ENCODE measurements at regions not wholly inside any gene's neighbourhood (a gene's known extent, or its start where the extent isn't known, plus 50 kb on each side); places are given as distances from the start of the nearest gene placed in this dataset.

DNA sequence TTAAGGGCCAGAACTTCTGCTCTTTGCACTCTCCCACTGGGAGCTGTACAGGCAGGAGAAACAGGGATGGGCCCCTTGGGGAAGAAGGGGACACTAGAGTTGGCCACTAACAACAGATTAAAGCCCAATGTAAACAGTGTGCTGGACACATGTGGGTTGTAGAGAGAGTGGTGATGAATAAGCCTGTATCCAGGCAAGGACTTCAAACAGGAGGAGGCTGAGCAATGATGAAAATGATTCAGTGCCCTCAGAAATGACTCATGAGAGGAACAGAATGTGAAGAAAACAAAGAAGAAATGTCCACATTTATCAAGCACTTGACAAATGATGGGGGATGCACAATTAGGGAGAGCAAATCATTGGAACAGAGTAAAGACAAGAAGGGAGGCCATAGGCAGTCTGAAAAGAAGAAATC, 242.3 kb downstream of the TBX18 start:
- DNase-seq = no peak

- DNase-seq = no peak
Observed at GRCh38 chr6:84521511-84521910, 242.9 kb downstream of the TBX18 start.

DNA sequence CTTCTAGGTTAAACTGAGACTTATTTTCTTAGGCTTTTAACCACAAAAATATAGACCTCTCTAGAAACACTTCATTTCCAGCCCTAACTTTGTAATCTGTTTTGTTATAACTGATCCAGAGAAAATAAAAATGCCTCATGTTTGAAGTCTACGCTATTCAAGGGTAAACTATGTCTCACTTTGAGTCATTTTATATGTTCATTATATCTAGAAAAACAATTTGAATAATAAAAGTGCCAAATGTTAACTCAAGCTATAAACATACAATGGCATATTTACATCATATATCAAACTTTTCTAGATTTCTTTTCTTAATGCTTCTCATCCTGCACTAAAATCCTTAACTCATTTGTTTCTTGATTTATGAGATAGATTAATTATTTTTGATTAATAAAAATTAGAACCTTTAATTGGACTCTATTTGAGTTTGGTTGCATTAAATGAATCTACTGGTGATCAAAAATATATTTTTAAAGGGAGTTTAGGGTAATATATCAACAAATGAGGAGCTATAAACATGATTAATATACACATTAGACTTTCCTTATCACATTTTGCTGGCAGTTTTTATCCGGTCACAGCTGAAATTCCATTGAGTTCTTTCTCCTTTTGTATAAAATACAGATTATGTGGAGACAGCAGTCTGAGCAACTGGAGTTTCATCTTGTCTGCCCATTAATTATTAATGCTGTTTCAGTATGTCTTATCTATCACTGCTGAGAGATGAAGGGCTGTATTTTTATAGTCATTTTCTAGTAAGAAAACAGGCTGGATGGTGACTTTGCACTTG, 246.5 kb downstream of the TBX18 start:
- DNase-seq = no peak

DNA sequence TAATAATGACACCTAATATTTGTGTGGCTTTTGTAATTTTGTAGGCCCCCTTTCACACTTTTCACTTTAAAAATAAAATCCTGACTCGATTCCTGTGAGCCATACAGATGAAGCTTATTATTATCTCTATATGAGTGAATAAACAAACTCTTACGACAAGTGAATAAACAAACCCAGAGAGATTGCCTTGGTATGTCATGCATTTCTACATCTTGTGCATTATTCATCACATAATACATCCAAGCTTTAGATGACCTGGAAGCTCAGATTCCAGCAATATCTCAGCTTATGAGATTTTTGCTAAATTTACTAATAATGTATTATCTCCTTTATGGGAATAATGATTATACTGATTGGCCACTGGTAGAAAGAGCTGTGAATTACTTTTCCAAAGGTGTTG, 248.2 kb downstream of the TBX18 start:
- DNase-seq = no peak

DNA sequence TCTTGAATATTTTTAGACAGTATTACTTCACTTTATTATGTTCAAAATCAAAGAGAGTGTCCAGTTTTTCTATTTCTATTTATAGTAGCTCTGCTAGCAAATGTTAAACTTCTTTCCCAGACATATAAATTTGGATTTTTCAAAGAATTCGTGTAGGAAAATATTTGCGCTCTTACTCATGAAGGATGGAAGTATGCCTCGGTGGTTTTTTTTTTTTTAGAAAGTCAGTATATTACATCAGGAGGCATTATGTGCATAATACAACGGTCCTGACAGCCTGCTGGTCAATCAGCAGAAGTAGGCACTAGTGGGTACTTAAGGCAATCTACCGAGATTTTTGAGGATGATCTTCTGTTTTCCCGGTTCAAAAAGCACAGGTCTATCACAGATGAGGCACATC, 249.3 kb downstream of the TBX18 start:
- no peak for DNase-seq

- DNase-seq = no peak
Observed at GRCh38 chr6:84514089-84514971, 250.1 kb downstream of the TBX18 start.

GRCh38 chr6:84512391-84512790, 252.0 kb downstream of the TBX18 start:
- no peak for DNase-seq

DNA sequence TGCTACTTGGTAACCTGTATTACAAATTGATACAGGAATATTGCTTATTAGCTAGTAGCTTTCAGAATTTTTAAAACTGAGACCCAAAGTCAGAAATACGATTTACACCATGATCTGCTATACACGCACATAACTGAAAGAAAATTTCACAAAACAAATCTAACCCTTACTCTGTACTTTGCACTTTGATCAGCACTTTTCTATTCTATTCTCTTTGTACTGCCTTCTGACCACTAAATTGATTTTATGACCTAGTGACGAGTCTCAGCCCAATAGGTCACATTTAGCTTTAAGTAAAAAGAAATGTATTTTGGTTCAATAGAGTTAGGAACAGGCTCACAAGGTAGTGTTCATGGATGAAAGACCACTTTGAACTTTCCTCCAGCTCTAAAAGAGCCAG, 252.5 kb downstream of the TBX18 start:
- DNase-seq = no peak

DNA sequence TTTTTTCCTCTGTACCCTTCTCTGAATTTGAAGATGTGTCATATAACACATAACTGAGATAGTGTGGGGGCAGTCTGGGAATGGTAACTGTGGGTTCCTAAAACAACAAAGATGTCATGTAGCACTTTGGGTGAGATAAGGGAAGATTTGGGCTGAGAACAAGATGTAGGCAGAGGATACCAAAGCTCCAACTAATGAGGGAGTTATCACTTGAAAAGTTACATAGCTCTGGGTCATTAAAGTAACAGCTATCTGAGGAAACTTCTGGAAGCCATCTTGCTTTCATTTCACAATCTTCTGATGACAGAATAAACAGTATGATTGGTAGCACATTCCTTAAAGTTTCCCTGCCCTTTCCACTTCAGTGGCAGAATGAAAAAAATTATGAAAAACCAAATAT, 255.4 kb downstream of the TBX18 start:
- no peak for DNase-seq

GRCh38 chr6:84508334-84508733, 256.1 kb downstream of the TBX18 start:
- no peak for DNase-seq

GRCh38 chr6:84504025-84504424, 260.4 kb downstream of the TBX18 start:
- no peak for DNase-seq

DNA sequence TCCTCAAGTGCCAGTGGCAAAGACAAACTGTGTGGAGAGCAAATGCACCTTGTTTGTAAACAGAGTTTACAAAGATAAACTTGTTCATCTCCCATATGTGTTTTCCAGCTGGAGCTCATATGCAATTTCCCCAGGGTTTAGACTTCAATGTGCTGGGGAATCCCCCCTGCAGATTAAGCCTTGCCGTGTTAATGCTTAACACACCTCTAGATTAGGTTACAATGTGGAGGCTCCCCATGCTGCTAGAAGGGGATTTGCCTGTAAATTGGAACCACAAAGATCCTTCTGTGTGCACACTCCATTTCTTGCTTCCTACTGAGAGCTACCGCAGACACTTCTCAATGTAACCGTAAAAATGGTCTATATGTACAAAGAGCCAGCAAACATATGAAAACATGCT, 263.1 kb downstream of the TBX18 start:
- no peak for DNase-seq

DNA sequence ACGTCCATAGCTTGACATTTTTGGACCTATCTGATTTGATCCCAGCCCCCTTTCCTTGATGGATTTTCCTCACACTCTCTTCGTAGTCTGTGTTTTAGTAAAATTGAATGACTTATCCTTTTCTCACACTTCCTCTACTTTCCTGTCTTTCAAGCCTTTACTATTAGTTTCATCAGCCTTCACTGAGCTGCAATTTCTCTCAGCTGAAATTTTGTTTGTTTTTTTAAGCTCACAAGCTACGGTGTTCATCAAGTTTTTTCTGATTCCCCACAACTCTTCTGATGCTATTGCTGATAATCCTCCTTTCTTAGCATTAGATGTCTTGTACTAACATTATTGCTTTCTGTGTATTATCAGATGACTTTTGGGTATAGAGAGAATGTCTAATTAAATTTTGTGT, 263.7 kb downstream of the TBX18 start:
- DNase-seq = no peak

- DNase-seq = no peak
Observed at GRCh38 chr6:84498905-84499304, 265.5 kb downstream of the TBX18 start.

GRCh38 chr6:84492241-84493165, 265.1 kb upstream of the CEP162 start:
- DNase-seq = no peak

GRCh38 chr6:84489598-84489997, 262.2 kb upstream of the CEP162 start:
- DNase-seq = no peak

- no peak for DNase-seq
Observed at GRCh38 chr6:84486526-84486925, 259.1 kb upstream of the CEP162 start.

- no peak for DNase-seq
Observed at GRCh38 chr6:84469144-84469543, 241.7 kb upstream of the CEP162 start.

DNA sequence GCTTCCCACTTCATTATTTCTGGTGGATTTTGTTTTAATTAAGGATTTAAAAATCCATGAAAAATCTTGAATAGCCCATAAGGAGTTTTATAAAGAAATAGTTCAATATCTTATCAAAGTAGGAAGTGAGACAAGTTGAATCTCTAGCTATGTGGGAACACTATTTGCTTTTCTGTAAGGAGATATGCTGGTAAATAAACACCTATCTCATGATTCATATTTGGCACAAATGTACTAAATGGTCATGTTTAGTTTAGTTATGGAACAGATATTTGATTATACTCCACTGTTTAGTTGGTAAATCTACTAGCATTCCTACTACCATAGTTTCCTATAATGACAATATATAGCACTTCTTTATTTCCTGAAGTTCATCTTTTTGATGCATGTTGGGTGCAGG, 239.9 kb upstream of the CEP162 start:
- DNase-seq = no peak

DNA sequence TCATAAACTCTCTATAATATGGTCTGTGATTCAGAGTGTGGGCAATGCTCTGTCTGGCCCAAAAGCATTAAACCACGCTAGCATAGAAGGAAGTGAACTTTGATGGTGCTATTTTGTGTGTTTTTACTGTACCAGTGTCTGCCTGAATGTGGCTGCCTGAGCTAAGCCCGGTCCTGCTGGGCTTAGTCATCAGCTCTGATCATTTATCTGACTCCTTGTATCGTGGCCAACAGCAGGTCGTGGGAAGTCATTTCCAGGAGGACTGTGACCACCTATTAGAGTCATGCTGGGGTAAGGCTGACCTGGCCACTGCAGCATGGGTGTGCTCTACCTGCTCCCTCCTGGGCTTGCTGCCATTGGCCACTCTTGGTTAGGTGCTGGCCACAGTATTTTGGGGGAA, 239.1 kb upstream of the CEP162 start:
- no peak for DNase-seq

GRCh38 chr6:84464471-84464870, 237.0 kb upstream of the CEP162 start:
- no peak for DNase-seq

GRCh38 chr6:84462698-84463097, 235.3 kb upstream of the CEP162 start:
- no peak for DNase-seq

DNA sequence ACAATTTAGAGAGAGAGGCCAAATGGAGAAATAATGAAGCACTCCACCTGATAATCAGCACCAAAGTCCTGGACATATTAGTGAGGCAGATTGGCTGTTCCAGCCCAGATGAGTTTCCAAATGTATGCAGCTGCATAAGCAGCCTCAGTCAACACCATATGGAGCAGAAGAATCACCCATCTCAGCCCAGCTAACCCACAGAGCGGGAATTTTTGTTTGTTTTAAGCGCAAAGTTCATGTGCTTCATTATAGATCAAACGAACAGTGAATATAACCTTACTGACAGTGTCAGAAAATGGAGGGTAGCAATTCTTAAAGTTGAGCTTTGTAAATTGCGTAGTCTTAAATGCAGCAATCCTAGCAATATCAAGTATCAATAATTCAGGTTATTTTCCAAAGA, 234.0 kb upstream of the CEP162 start:
- DNase-seq = no peak

Data from hematopoietic multipotent progenitor cell treated with erythropoietin and hydrocortisone succinate and interleukin-3 and kit ligand, for 8 days (in vitro differentiated cells).